Smooth muscle cell (in vitro differentiated cells): ENCODE measurements at regions not wholly inside any gene's neighbourhood (a gene's known extent, or its start where the extent isn't known, plus 50 kb on each side); places are given as distances from the start of the nearest gene placed in this dataset.

Source experiments
- DNase-seq: peaks from one replicate; lab custom pipeline; 2025; ENCODE audit not compliant: unreplicated experiment; lab: John Stamatoyannopoulos, UW
- H2AFZ ChIP-seq: fragments of 200-600 bp; sonication (generic); 2 replicates; pipeline ENCODE4 v1.6.0; 2016; ENCODE audit warnings: antibody characterized with exemption, low read depth, mild to moderate bottlenecking
- H3F3A ChIP-seq: fragments of 200-600 bp; sonication (generic); 2 replicates; pipeline ENCODE4 v1.6.0; 2017; ENCODE audit warnings: antibody characterized with exemption, low read depth
- H3K27ac ChIP-seq: fragments of 200-600 bp; sonication (generic); 2 replicates; pipeline ENCODE4 v1.5.1; 2016; ENCODE audit warnings: low read depth, mild to moderate bottlenecking
- H3K27me3 ChIP-seq: fragments of 200-600 bp; sonication (generic); 2 replicates; pipeline ENCODE4 v1.6.1; 2016; ENCODE audit warnings: low read depth, mild to moderate bottlenecking
- H3K36me3 ChIP-seq: fragments of 200-600 bp; sonication (generic); 2 replicates; pipeline ENCODE4 v1.5.1; 2016; ENCODE audit warnings: low read depth
- H3K4me1 ChIP-seq: fragments of 200-600 bp; sonication (generic); 2 replicates; pipeline ENCODE4 v1.5.1; 2016; ENCODE audit warnings: low read depth
- H3K4me2 ChIP-seq: fragments of 200-600 bp; sonication (generic); 2 replicates; pipeline ENCODE4 v1.6.0; 2016; ENCODE audit warnings: mild to moderate bottlenecking
- H3K4me3 ChIP-seq: fragments of 200-600 bp; sonication (generic); 2 replicates; pipeline ENCODE4 v1.5.1; 2016; ENCODE audit warnings: mild to moderate bottlenecking
- H3K79me2 ChIP-seq: fragments of 200-600 bp; sonication (generic); 2 replicates; pipeline ENCODE4 v1.6.0; 2016; ENCODE audit warnings: low read depth, mild to moderate bottlenecking
- H3K9ac ChIP-seq: fragments of 200-600 bp; sonication (generic); 2 replicates; pipeline ENCODE4 v1.6.0; 2016; ENCODE audit warnings: low read depth
- H3K9me3 ChIP-seq: fragments of 200-600 bp; sonication (generic); replicated peaks from 2 replicates; pipeline ENCODE4 v1.5.1; 2016; ENCODE audit warnings: low read depth
- H4K20me1 ChIP-seq: fragments of 200-600 bp; sonication (generic); 2 replicates; pipeline ENCODE4 v1.6.0; 2016; ENCODE audit warnings: low read depth
- WGBS: methylation state at CpG from one replicate; pipeline ENCODE4 v1.1.7; 2016; ENCODE audit warnings: low lambda C conversion rate; 5-methylcytosine and 5-hydroxymethylcytosine counted together
- TF ChIP-seq, protein P1 (sequence below): fragments of 200-600 bp; sonication (generic); IDR thresholded peaks from 2 replicates; pipeline ENCODE4 v1.5.1; 2017; ENCODE audit warnings: borderline replicate concordance, mild to moderate bottlenecking, antibody characterized with exemption; ENCODE audit not compliant: insufficient read depth, poor library complexity, severe bottlenecking

DNA sequence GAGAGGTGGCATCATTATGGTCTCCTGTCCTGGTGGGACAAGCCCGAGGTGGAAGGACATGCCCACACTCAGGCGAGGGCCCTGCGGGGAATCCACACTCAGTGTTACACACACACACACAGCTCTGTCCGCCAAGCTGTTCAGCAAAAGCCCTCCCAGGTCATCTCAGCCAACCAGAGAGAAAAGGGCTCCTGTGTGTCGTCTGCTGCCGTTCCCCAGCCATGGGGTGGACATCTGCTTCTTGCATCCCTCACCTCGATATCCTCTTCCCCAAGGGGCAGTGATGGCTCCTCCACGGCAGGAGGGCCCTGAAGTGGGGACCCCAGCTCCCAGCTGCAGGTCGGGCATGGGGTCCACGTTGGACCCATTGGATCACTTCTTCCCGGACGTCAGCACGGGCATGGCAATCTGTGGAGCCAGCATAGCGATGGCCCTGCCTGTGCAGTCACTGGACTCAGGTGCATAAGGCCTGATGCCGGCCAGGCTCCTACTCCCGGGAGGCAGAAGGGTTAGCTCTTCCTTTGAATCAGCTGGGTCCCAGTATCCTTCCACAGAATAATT is 290.1 kb downstream of the C16orf95 start:
- Histone ChIP-seq H3K27ac (no peak overlapping the region), H3K9ac (no peak overlapping the region), H3K4me1 (no peaks in the 10 kb centered on the region), H3K4me3 (no peak overlapping the region), H3K36me3 (no peaks in the 10 kb centered on the region), H3K27me3 (peaks cover 9% of the 10 kb centered on the region), H2AFZ (no peak overlapping the region), H3F3A (no peaks in the 10 kb centered on the region), H3K9me3 (no peaks in the 10 kb centered on the region), H4K20me1 (no peaks in the 10 kb centered on the region), H3K4me2 (no peak overlapping the region), H3K79me2 (no peaks in the 10 kb centered on the region)
- DNase-seq: no peak
- TF ChIP-seq, protein P1, sequence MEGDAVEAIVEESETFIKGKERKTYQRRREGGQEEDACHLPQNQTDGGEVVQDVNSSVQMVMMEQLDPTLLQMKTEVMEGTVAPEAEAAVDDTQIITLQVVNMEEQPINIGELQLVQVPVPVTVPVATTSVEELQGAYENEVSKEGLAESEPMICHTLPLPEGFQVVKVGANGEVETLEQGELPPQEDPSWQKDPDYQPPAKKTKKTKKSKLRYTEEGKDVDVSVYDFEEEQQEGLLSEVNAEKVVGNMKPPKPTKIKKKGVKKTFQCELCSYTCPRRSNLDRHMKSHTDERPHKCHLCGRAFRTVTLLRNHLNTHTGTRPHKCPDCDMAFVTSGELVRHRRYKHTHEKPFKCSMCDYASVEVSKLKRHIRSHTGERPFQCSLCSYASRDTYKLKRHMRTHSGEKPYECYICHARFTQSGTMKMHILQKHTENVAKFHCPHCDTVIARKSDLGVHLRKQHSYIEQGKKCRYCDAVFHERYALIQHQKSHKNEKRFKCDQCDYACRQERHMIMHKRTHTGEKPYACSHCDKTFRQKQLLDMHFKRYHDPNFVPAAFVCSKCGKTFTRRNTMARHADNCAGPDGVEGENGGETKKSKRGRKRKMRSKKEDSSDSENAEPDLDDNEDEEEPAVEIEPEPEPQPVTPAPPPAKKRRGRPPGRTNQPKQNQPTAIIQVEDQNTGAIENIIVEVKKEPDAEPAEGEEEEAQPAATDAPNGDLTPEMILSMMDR: no peak
- 86% methylated on average over 16 of the region's 16 CpGs for WGBS

DNA sequence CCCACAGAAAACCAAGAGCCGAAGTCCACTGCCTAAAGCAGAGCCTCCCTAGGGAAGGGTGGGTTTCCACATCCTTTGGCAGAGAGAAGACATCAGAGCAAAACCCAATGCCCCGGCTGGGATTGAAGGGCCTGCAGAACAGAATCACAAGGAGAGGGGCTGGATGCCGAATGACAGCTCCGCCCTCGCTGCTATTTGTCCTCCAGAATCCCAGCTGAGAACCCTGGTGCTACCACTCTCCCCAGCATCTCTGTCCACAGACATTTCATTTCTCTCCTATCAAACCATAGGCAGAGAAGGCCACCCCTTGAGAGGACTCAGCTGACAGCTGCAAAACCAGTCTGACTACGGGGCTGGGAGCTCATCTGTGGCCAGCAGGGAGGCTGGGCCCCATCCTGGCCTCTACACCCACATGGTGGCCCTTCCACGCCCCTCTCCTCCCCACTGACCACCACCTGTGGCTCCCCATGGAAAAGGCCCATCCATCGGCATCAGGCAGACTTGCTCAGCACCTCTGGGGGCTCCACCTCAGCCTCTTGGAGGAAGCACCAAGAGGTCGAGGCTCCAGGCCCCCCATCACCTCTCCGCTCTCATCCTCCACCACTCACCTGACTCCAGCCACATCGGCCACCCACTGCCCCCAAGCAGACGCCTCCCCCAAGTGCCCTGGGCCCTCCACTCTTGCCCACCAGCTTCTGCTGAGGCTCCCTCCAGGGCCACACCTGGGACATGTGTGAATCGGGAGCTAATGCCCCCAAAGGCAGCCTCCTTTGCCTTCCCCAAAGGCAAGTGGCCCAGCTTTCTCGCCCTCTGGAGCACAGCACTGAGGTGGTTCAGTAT is 288.5 kb downstream of the C16orf95 start:
- Histone ChIP-seq H2AFZ (no peak overlapping the region), H3K4me3 (no peak overlapping the region), H3K9ac (no peak overlapping the region), H3K36me3 (no peaks in the 10 kb centered on the region), H3K4me1 (peaks cover under 1% of the 10 kb centered on the region), H3K27ac (no peak overlapping the region), H4K20me1 (no peaks in the 10 kb centered on the region), H3K9me3 (no peaks in the 10 kb centered on the region), H3F3A (no peaks in the 10 kb centered on the region), H3K27me3 (peaks cover 5% of the 10 kb centered on the region), H3K79me2 (no peaks in the 10 kb centered on the region), H3K4me2 (no peak overlapping the region)
- no peak for DNase-seq
- TF ChIP-seq, protein P1: no peak
- 93% methylated on average over 14 of the region's 14 CpGs for WGBS

DNA sequence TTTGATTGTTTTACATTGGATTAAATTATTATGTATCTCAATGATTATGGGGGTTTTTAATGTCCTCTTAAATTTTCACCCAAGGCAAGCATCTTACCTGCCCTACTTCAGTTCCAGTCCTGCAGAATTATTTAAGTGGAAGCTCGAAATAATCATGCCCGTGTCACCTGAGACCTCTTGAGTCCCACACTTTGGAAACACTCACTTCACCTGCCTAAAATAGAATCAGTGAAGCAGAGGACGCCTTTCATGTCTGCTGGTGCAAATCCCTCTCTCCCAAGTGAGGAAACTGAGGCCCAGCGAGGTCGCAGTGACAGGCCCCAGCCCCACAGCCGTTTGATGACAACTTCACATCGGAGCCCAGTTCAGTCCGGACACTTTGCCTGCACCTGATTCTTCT is 284.6 kb downstream of the C16orf95 start:
- no peak overlapping the region for H3K4me3 ChIP-seq
- no peaks in the 10 kb centered on the region for H3K9me3 ChIP-seq
- no peaks in the 10 kb centered on the region for H3K79me2 ChIP-seq
- no peaks in the 10 kb centered on the region for H3F3A ChIP-seq
- no peak overlapping the region for H2AFZ ChIP-seq
- TF ChIP-seq, protein P1: no peak
- DNase-seq: no peak
- no peak overlapping the region for H3K27ac ChIP-seq
- no peaks in the 10 kb centered on the region for H4K20me1 ChIP-seq
- no peak overlapping the region for H3K9ac ChIP-seq
- peaks cover 3% of the 10 kb centered on the region for H3K27me3 ChIP-seq
- H3K4me2 ChIP-seq: no peak overlapping the region
- 79% methylated on average over 8 of the region's 8 CpGs for WGBS
- peaks cover 8% of the 10 kb centered on the region for H3K4me1 ChIP-seq
- H3K36me3 ChIP-seq: no peaks in the 10 kb centered on the region
